Sciatic nerve (tissue), 2 donors: ENCODE measurements at regions not wholly inside any gene's neighbourhood (a gene's known extent, or its start where the extent isn't known, plus 50 kb on each side); places are given as distances from the start of the nearest gene placed in this dataset.
"Not testable (repeated sequence)": the region's sequence is repeated elsewhere in the genome, so short reads cannot be mapped to it uniquely, and the experiment has no call there.

Experiments
- ATAC-seq: fragments of 200-7000 bp; cut with Tn5 transposase; one replicate; pipeline ENCODE4 v1.9.1; 2020; ENCODE audit warnings: mild to moderate bottlenecking, moderate library complexity
- DNase-seq: peaks from one replicate; pipeline ENCODE4 v3.0.0-alpha.2; 2020; ENCODE audit warnings: low spot score
- intact Hi-C: fragments of 100-400 bp; cut with DNase I; formaldehyde crosslinking; loops from one replicate; pipeline ENCODE4 v1.14.2; 2022
- donor health status: DM: no; HTN: no; CAD: no.
- donor health status: DM: no; HTN: no; CAD: no.

GRCh38 chr13:71039440-71039839 lies 827.6 kb downstream of the DACH1 start:
- ATAC-seq (no peak), DNase-seq (no peak)
- intact Hi-C loops: no loop called here

GRCh38 chr13:71034018-71034417 lies 833.0 kb downstream of the DACH1 start:
- ATAC-seq (peak; percentile 20), DNase-seq (no peak)
- intact Hi-C loops: no loop called here

DNA sequence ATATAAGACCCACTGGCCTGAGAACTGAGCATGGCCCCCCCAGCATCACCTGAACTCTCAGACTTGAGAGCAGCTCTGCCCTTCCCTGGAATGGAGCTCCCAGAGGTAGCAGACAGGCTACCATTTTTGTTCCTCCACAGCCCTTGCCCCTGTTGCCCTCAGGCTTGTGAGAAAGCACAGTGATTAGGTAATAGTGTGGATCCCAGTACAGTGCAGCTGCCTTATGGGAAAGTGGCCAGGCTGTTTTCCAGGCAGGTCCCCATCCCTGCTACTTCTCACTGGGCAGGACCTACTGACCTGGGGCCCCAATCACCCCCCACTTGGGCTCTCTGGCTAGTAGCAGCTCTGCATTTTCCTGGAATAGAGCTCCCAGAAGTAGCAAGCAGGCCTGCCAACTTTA lies 834.0 kb downstream of the DACH1 start:
- peak; percentile 15 for ATAC-seq
- intact Hi-C loops: no loop called here

DNA sequence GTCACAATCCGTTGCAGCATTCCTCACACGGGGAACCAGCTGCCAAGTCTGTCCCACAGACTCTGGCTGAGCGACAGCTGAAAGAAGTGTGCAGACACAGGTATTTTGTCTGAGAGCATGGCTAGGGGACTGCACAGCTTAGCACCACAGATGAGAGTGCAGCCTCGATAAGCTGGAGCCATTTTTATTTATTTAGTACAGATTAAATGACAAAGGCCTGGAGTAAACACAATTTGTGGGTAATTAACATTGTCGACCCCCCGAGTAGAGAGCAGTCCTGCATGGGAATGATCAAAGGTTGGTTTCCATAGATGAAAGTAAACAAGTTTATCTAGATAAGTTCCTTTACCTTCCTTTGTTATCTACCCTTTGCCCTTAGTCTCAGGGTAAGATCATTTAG lies 836.2 kb downstream of the DACH1 start:
- intact Hi-C loops: no loop called here
- no peak for DNase-seq

More for the DNA sequence above, 834.0 kb downstream of the DACH1 start:
- DNase-seq: no peak

DNA sequence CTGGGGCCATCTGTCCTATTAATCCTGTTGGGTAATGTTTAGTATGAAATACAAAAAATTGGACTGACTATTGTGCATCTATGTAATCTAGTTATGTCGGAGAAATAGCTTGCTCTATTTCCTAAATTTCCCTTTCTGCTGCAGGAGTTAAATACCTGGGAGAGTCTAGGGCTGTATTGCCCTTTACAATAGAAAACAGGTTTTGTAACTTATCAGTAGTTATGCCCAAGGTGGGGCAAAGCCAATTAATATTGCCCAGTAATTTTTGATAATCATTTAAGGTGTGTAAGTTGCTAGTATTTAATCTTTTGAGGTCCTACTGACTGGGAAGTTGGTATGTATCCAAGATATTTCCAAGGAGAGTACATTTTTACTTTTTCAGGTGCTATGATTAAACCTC lies 838.1 kb downstream of the DACH1 start:
- no peak for DNase-seq
- intact Hi-C loops: no loop called here
- no peak for ATAC-seq

More for the DNA sequence above, 836.2 kb downstream of the DACH1 start:
- ATAC-seq: no peak

- DNase-seq (no peak), ATAC-seq (no peak)
- intact Hi-C loops: no loop called here
Measured at GRCh38 chr13:71021825-71022422, 845.1 kb downstream of the DACH1 start.

GRCh38 chr13:71018995-71019394 lies 848.0 kb downstream of the DACH1 start:
- ATAC-seq (no peak), DNase-seq (no peak)
- intact Hi-C loops: no loop called here

GRCh38 chr13:71018544-71018943 lies 848.5 kb downstream of the DACH1 start:
- ATAC-seq: no peak
- intact Hi-C loops: no loop called here
- no peak for DNase-seq

GRCh38 chr13:71017607-71018006 lies 849.4 kb downstream of the DACH1 start:
- intact Hi-C loops: no loop called here
- ATAC-seq (no peak), DNase-seq (no peak)

GRCh38 chr13:71015516-71015915 lies 851.5 kb downstream of the DACH1 start:
- DNase-seq (no peak), ATAC-seq (no peak)
- intact Hi-C loops: no loop called here

- ATAC-seq (no peak), DNase-seq (no peak)
Measured at GRCh38 chr13:71015021-71015420, 852.0 kb downstream of the DACH1 start.

GRCh38 chr13:71005919-71006318 lies 861.1 kb downstream of the DACH1 start:
- intact Hi-C loops: no loop called here
- ATAC-seq: no peak

More at GRCh38 chr13:71015021-71015420, 852.0 kb downstream of the DACH1 start:
- intact Hi-C loops: no loop called here

GRCh38 chr13:70995338-70995737 lies 871.7 kb downstream of the DACH1 start:
- no peak for ATAC-seq
- no peak for DNase-seq
- intact Hi-C loops: no loop called here

More at GRCh38 chr13:71005919-71006318, 861.1 kb downstream of the DACH1 start:
- no peak for DNase-seq

GRCh38 chr13:70994191-70994590 lies 872.8 kb downstream of the DACH1 start:
- DNase-seq (no peak), ATAC-seq (no peak)
- intact Hi-C loops: no loop called here

DNA sequence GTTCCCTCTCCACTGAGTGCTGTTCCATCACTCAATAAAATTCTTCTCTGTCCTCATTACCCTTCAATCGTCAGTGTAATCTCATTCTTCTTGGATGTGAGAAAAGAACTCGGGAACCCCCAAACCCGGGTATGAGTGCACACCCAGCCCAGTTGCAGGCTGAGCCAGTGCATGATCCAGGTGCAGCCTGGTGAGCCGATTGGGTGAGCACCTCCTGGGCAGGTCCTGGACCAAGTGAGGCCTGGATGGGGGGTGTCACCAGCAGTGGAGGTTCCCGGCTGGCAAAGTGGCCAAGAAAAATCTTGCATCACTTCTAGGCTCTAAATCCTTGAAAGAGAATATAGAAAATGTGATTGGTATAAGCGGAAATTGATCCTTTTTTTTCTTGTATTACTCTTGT lies 878.8 kb upstream of the KLHL1 start:
- DNase-seq (no peak), ATAC-seq (no peak)
- intact Hi-C loops: no loop called here

DNA sequence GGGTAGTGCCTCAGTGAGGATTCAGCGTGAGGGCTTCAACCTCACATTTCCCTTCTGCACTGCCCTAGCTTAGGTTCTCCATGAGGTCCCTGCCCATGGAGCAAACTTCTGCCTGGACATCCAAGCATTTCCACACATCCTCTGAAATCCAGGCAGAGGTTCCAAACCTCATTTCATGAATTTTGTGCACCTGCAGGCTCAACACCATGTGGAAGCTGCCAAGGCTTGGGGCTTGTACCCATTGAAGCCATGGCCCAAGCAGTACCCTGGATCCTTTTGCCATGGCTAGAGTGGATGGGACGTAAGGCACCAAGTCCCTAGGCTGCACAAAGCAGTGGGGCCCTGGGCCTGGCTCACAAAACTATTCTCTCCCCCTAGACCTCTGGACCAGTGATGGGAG lies 877.1 kb upstream of the KLHL1 start:
- intact Hi-C loops: no loop called here
- no peak for DNase-seq
- ATAC-seq: no peak

DNA sequence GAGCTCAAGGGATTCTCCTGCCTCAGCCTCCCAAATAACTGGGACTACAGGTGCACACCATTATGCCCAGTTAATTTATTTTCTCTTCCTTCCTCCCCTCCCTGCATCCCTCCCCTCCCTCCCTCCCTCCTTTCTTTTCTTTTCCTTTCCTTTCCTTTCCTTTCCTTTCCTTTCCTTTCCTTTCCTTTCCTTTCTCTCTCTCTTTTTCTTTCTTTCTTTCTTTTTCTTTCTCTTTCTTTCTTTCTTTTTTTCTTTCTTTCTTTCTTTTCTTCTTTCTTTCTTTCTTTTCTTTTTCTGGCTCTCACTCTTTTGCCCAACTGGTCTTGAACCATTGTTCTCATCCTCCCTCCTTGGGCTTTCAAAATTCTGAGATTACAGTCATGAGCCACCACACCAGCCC lies 873.0 kb upstream of the KLHL1 start:
- intact Hi-C loops, DNase-seq, ATAC-seq: not testable (repeated sequence)

DNA sequence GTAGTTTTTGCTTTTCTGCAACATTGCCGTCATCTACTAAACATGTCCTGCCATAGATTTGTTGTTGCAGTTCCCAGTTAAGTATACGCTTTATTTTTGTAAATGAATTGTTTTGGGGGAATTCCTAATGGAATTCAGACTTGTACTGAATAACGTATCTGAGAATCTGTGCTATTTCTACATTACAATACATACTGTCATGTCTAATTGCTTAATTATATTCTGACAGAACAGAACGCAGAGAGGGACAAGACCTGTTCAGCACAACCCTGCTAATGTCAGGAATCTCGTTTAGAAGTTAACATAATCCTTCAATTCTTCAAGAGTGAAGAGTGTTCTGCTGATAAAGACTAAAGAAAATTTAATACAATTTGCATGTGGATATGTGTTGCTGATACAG lies 861.1 kb upstream of the KLHL1 start:
- ATAC-seq: no peak
- intact Hi-C loops: no loop called here
- no peak for DNase-seq

DNA sequence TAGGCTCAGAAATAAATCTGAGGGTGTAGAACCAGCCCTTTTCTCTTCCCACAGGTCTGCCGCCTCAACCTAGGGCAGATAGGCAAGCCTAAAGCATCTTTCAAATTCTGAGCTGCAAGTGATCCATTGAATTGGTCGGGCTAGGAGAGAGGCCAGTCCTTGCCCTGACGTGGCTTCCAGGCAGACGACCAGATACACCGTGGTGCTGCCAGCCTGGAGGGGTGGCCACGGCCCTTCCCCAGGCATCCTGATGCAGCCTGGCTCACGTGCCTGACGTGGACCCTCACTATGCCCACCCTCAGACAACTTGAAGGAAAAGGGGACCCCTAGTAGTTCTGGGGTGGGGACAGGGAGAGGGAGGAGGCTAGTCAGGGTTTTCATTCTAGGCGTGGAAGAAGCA lies 859.3 kb upstream of the KLHL1 start:
- DNase-seq (no peak), ATAC-seq (no peak)
- intact Hi-C loops: no loop called here

DNA sequence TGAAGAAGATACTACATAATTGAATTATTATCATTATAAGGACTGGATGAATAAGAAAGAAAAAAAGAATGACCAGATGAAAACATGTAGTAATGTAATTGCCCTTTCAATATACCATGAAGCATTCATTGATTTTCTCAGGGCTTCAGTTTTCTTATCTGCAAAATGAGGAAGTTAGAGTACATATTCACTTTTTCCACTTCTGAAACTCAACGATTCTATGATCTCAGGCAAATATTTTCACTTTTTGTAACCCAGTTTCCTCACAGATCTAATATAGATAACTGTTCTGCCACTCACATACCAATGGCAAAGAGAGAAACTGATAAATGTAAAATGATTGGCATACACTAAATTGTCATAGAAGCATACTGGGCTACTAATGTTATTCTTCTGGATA lies 856.6 kb upstream of the KLHL1 start:
- intact Hi-C loops: no loop called here
- ATAC-seq (no peak), DNase-seq (no peak)

DNA sequence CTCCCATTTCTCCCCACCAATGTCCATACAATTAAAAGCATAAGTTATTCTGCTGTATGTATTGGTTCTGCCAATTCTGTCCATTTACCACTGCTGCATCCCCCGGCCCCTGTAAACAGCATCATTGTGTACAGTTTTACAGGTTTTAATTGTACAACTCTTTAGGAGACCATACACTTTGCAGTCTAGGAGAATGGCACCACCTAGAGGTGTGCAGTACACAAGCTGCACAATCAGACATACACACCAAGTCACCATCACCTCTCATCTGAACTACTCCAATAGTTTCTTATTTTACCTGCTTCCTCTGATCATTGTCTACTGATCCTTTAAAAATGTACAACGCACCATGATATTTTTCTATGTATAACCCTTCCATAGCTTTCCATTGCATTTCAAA lies 855.9 kb upstream of the KLHL1 start:
- ATAC-seq (no peak), DNase-seq (no peak)
- intact Hi-C loops: no loop called here
